OCI-LY3 (cell line): ENCODE measurements at regions not wholly inside any gene's neighbourhood (a gene's known extent, or its start where the extent isn't known, plus 50 kb on each side); places are given as distances from the start of the nearest gene placed in this dataset.

Experiments used
- CTCF ChIP-seq: fragments of 200-600, 300-600 bp; sonication (generic); IDR thresholded peaks from 2 replicates; pipeline ENCODE4 v1.5.1; 2014; ENCODE audit warnings: antibody characterized with exemption, low read length, low read depth
- EZH2phosphoT487 ChIP-seq: fragments of 200-600 bp; shearing (Covaris generic); IDR thresholded peaks from 2 replicates; pipeline ENCODE4 v1.6.1; 2018; ENCODE audit warnings: antibody characterized with exemption, mixed run types, low read depth

- TF ChIP-seq CTCF (no peak), EZH2phosphoT487 (no peak)
Measured at GRCh38 chr11:122424636-122425035, 230.9 kb upstream of the UBASH3B start.
